ENCODE measurements at regions not wholly inside any gene's neighbourhood (a gene's known extent, or its start where the extent isn't known, plus 50 kb on each side); places are given as distances from the start of the nearest gene placed in this dataset.

DNA sequence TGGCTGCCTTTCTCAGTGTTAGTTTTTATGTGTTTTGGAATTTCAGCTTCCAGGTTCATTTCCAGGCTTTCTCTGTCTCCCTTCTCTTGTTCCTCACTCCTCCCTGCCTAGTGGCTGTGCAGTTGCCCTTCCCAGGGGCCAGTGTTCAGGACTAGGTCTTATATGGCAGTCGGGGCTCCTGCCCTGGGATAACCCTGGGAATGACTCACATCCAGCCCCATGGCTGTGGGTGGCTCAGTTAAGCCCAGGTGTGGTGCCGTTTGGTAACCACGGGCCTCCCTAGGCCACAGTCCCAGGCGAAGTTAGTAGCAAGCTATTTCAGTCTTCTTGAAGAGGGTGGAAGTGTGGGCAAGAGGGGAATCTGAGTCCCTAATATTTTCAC lies 57.4 kb upstream of the DDR1 start:
- ATAC-seq (ENCODE audit: insufficient number of reproducible peaks, low FRiP score, low read depth) (no peak), DNase-seq (ENCODE audit: low spot score) (no peak)
- no peak overlapping the region for H3K27ac ChIP-seq
- no peaks in the 10 kb centered on the region for H3K9me3 ChIP-seq
- TF ChIP-seq, protein P1, sequence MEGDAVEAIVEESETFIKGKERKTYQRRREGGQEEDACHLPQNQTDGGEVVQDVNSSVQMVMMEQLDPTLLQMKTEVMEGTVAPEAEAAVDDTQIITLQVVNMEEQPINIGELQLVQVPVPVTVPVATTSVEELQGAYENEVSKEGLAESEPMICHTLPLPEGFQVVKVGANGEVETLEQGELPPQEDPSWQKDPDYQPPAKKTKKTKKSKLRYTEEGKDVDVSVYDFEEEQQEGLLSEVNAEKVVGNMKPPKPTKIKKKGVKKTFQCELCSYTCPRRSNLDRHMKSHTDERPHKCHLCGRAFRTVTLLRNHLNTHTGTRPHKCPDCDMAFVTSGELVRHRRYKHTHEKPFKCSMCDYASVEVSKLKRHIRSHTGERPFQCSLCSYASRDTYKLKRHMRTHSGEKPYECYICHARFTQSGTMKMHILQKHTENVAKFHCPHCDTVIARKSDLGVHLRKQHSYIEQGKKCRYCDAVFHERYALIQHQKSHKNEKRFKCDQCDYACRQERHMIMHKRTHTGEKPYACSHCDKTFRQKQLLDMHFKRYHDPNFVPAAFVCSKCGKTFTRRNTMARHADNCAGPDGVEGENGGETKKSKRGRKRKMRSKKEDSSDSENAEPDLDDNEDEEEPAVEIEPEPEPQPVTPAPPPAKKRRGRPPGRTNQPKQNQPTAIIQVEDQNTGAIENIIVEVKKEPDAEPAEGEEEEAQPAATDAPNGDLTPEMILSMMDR (IDR thresholded peaks at IDR 0.05), result no peak
- no peak overlapping the region for H3K4me3 ChIP-seq
- no peaks in the 10 kb centered on the region for H3K27me3 ChIP-seq (replicated peaks; ENCODE audit: insufficient read depth)
- peaks cover 16 to 36% of the 10 kb centered on the region in 2 donors for H3K4me1 ChIP-seq (ENCODE audit: control insufficient read depth in 1 of 2, low read depth in 2 of 2)
- H3K36me3 ChIP-seq, result no peaks in the 10 kb centered on the region

- Histone ChIP-seq H3K27me3 (replicated peaks; ENCODE audit: insufficient read depth) (no peaks in the 10 kb centered on the region), H3K36me3 (no peaks in the 10 kb centered on the region), H3K4me1 (ENCODE audit: control insufficient read depth in 1 of 2, low read depth in 2 of 2) (peaks cover 20 to 59% of the 10 kb centered on the region in 2 donors), H3K4me3 (no peak overlapping the region), H3K27ac (no peak overlapping the region), H3K9me3 (no peaks in the 10 kb centered on the region)
- TF ChIP-seq, protein P1 (IDR thresholded peaks at IDR 0.05), result no peak
- ATAC-seq (ENCODE audit: insufficient number of reproducible peaks, low FRiP score, low read depth) (no peak), DNase-seq (ENCODE audit: low spot score) (no peak)
These were observed 59.6 kb upstream of the DDR1 start for GRCh38 chr6:30824698-30825097.

DNA sequence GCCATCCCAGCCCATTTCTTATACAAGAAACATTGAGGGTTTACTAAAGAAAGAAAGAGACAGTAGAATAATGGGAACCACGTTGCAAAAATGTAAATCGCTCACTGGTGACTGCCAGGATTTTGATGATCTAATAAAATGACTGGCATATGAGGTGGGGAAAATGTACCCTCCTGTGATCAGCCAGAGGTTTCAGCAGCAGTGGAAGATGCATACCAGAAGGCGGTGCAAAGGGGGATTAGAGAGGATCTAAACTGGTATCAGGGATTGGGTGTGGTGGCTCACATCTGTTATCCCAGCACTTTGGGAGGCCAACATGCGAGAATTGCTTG lies 60.8 kb upstream of the DDR1 start:
- no peaks in the 10 kb centered on the region for H3K27me3 ChIP-seq (replicated peaks; ENCODE audit: insufficient read depth)
- no peaks in the 10 kb centered on the region for H3K9me3 ChIP-seq
- DNase-seq (ENCODE audit: low spot score) (no peak), ATAC-seq (ENCODE audit: insufficient number of reproducible peaks, low FRiP score, low read depth) (no peak)
- no peak overlapping the region for H3K4me3 ChIP-seq
- no peak overlapping the region for H3K27ac ChIP-seq
- H3K4me1 ChIP-seq (ENCODE audit: control insufficient read depth in 1 of 2, low read depth in 2 of 2), result peaks cover 20 to 52% of the 10 kb centered on the region in 2 donors
- TF ChIP-seq, protein P1 (IDR thresholded peaks at IDR 0.05), result no peak
- H3K36me3 ChIP-seq, result no peaks in the 10 kb centered on the region

GRCh38 chr6:30821862-30822784 lies 62.2 kb upstream of the DDR1 start:
- H3K27ac ChIP-seq, result peak overlapping the region; percentile 49 to 50
- H3K9me3 ChIP-seq, result no peaks in the 10 kb centered on the region
- no peaks in the 10 kb centered on the region for H3K36me3 ChIP-seq
- TF ChIP-seq, protein P1 (IDR thresholded peaks at IDR 0.05), result no peak
- no peaks in the 10 kb centered on the region for H3K27me3 ChIP-seq (replicated peaks; ENCODE audit: insufficient read depth)
- no peak overlapping the region for H3K4me3 ChIP-seq
- DNase-seq (ENCODE audit: low spot score) (no peak), ATAC-seq (ENCODE audit: insufficient number of reproducible peaks, low FRiP score, low read depth) (no peak)
- H3K4me1 ChIP-seq (ENCODE audit: control insufficient read depth in 1 of 2, low read depth in 2 of 2), result peaks cover 16 to 42% of the 10 kb centered on the region in 2 donors

DNA sequence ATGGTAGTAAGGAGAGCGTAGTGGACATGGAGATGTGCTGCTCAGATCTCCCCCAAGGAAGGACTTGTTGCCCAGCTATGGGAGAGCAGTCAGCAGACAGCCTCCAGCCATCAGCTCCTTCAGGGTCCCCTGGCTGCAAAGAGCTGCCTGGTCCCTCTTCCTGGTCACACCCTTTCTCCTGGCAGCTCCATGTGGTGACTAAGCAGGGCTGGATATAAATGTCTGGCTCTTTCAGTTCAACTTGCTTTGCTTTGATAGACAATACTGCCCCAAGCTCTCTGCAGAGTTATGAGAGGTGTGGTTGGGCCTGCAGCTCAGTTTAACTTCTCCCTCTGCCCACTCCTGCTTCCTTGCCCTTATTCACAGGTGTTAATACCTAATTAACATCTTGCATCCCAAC lies 64.1 kb upstream of the DDR1 start:
- Histone ChIP-seq H3K4me1 (ENCODE audit: control insufficient read depth in 1 of 2, low read depth in 2 of 2) (peaks cover 16 to 42% of the 10 kb centered on the region in 2 donors), H3K27ac (peak overlapping the region in 1 of 2 donors; percentile 25), H3K36me3 (no peaks in the 10 kb centered on the region), H3K27me3 (replicated peaks; ENCODE audit: insufficient read depth) (no peaks in the 10 kb centered on the region), H3K9me3 (no peaks in the 10 kb centered on the region), H3K4me3 (no peak overlapping the region)
- peak; percentile 29 for DNase-seq (ENCODE audit: low spot score)
- ATAC-seq (ENCODE audit: insufficient number of reproducible peaks, low FRiP score, low read depth), result peak; percentile 72
- TF ChIP-seq, protein P1 (IDR thresholded peaks at IDR 0.05), result no peak
